ENCODE measurements at regions not wholly inside any gene's neighbourhood (a gene's known extent, or its start where the extent isn't known, plus 50 kb on each side); places are given as distances from the start of the nearest gene placed in this dataset.

DNA sequence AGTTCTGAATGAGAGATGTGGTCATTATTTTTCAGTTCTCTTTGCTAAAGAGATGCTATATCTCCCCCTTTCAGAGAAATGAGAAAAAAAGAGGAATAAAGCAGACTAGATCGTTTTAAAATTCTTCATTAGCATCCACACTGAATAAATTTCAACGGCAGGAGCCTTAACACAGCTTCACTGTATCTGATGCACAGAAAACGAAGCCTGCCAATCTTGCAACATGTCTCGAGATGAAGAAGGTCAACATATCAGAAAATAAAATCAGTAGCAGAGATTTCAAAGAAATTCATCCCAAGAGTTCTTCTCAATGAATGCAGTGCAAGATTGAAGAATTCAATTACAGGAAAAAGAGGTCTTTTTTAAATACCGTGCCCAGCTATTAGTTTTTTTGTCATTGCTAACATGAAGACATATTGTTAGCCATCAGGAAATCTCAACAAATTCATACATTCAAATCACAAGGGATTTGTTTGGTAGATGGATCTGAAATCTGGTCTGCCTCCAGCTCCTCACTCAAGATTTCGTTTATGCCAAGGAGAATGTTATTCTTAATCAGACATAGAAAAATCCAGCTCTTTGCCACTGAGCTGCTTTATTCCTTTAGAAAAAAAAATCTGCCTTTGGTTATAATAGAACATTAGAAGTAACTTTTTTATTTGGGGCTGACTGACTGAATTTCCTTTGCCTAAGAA is 76.4 kb upstream of the DAB1 start:
- Histone ChIP-seq H3K9ac (ENCODE audit: low read length) (no peak overlapping the region), H3K79me2 (ENCODE audit: low read length) (no peaks in the 10 kb centered on the region), H3K36me3 (ENCODE audit: insufficient read depth, low read length) (no peaks in the 10 kb centered on the region), H3K9me3 (ENCODE audit: low read length) (no peaks in the 10 kb centered on the region), H3K27ac (ENCODE audit: low read length) (no peak overlapping the region), H3K4me3 (ENCODE audit: low read length) (no peak overlapping the region), H3K4me2 (ENCODE audit: low read depth, low read length, poor library complexity, severe bottlenecking) (no peak overlapping the region), H3K9me2 (replicated peaks; ENCODE audit: insufficient read depth, low read length) (no peaks in the 10 kb centered on the region), H3K27me3 (ENCODE audit: low read length) (no peaks in the 10 kb centered on the region), H2AFZ (ENCODE audit: low read length) (no peak overlapping the region), H3K4me1 (ENCODE audit: low read length) (no peaks in the 10 kb centered on the region), H4K20me1 (ENCODE audit: insufficient read depth, low read depth, low read length) (no peaks in the 10 kb centered on the region)
- DNase-seq: no peak

DNA sequence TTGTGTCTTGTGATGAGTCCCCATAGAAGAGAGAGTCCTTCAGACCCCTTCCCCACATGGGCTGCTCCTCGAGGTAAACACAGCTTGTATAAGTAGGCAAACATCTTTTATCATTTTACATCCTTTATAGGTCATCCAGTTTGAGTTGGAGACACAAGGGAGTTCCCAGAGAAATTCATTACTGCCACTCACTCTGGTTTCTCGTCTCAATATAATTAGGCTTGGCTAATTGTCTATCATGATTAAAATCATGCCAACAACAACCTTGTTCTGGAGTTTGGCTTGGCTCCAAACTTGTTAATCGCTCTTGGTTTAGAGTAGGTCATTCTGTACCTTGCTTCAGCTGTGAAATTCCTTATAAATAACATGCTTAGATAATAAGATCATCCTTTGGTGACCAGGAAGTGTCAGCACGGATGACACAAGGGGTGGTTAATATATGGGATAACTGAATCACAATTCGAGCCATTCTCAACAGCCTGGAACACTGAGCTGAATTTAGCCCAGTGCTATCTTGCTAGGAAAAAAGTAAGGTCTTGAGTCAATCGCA is 70.7 kb upstream of the DAB1 start:
- Histone ChIP-seq H3K9ac (ENCODE audit: low read length) (no peak overlapping the region), H3K9me3 (ENCODE audit: low read length) (no peaks in the 10 kb centered on the region), H3K9me2 (replicated peaks; ENCODE audit: insufficient read depth, low read length) (no peaks in the 10 kb centered on the region), H3K27me3 (ENCODE audit: low read length) (no peaks in the 10 kb centered on the region), H3K4me3 (ENCODE audit: low read length) (no peak overlapping the region), H3K4me1 (ENCODE audit: low read length) (no peaks in the 10 kb centered on the region; the same call in 1 of the 2 replicates), H3K36me3 (ENCODE audit: insufficient read depth, low read length) (no peaks in the 10 kb centered on the region), H3K79me2 (ENCODE audit: low read length) (no peaks in the 10 kb centered on the region), H4K20me1 (ENCODE audit: insufficient read depth, low read depth, low read length) (no peaks in the 10 kb centered on the region), H2AFZ (ENCODE audit: low read length) (no peak overlapping the region), H3K4me2 (ENCODE audit: low read depth, low read length, poor library complexity, severe bottlenecking) (no peak overlapping the region), H3K27ac (ENCODE audit: low read length) (no peak overlapping the region)
- DNase-seq: peak; percentile 31

DNA sequence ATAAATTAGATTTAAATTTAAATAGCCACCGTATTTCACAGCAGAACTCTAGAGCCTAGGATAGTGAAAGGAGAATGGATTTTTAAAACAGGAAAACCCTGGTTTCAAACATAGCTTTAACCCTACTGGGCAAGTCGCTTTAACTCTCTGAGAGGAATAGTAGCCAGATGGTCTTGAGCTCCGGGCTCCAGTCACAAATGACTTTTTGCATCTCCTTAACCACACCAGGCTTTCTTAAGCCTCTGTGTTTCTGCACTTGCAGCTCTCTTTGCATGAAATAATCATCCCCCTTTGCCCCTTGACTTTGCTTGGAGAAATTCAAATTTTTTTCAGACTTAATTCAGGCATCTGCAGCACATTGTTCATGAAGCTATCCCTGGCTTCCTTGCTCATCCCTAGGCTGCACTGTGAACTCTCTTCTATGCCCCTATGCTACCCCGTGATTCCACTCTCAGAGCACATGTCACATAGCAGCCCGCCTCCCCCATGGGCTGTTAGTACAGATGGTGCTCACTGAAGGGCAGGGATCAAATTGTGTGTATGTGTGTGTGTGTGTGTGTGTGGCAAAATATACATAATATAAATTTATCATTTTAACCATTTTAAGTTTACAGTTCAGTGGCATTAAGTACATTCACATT is 68.8 kb upstream of the DAB1 start:
- Histone ChIP-seq H3K9me2 (replicated peaks; ENCODE audit: insufficient read depth, low read length) (no peaks in the 10 kb centered on the region), H3K4me1 (ENCODE audit: low read length) (no peaks in the 10 kb centered on the region; the same call in 1 of the 2 replicates), H3K9me3 (ENCODE audit: low read length) (no peaks in the 10 kb centered on the region), H3K27ac (ENCODE audit: low read length) (no peak overlapping the region), H3K4me3 (ENCODE audit: low read length) (no peak overlapping the region), H3K4me2 (ENCODE audit: low read depth, low read length, poor library complexity, severe bottlenecking) (no peak overlapping the region), H4K20me1 (ENCODE audit: insufficient read depth, low read depth, low read length) (no peaks in the 10 kb centered on the region), H3K27me3 (ENCODE audit: low read length) (no peaks in the 10 kb centered on the region), H3K79me2 (ENCODE audit: low read length) (no peaks in the 10 kb centered on the region), H3K36me3 (ENCODE audit: insufficient read depth, low read length) (no peaks in the 10 kb centered on the region), H3K9ac (ENCODE audit: low read length) (no peak overlapping the region), H2AFZ (ENCODE audit: low read length) (no peak overlapping the region)
- DNase-seq: no peak

DNA sequence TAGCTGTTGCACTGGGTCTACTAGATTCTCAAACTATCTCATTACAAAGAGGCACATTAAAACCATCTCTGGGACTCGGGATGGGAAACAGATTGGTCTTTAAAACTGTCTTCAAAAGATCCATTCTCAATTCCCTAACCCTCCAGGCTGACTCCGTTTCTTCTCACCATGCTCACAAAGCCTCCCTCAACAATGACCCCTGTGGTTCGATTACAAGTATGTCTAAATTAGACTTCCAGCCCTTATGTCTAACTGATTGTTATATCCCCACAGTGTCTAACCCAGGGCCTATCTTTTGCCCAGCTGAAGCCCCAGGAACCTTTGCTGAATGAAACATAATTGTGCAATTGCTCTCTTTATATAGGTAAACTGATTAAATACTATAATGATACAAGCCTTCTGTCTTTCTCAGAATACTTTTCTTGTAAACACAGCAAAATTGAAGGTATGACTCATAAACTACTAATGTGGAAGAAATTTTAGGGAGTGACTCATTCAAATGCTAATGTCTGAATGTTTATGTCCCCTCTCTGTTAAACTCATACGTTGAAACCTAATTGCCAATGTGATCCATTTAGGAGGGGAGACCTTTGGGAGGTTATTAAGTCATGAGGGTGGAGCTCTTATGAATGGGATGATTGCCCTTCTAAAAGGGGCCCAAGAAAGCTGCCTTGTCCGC is 65.6 kb upstream of the DAB1 start:
- Histone ChIP-seq H3K4me3 (ENCODE audit: low read length) (no peak overlapping the region), H3K36me3 (ENCODE audit: insufficient read depth, low read length) (no peaks in the 10 kb centered on the region), H3K79me2 (ENCODE audit: low read length) (no peaks in the 10 kb centered on the region), H3K4me1 (ENCODE audit: low read length) (no peaks in the 10 kb centered on the region; the same call in 1 of the 2 replicates), H3K9me3 (ENCODE audit: low read length) (no peaks in the 10 kb centered on the region), H3K9ac (ENCODE audit: low read length) (no peak overlapping the region), H4K20me1 (ENCODE audit: insufficient read depth, low read depth, low read length) (no peaks in the 10 kb centered on the region), H3K9me2 (replicated peaks; ENCODE audit: insufficient read depth, low read length) (no peaks in the 10 kb centered on the region), H3K27ac (ENCODE audit: low read length) (no peak overlapping the region), H3K27me3 (ENCODE audit: low read length) (no peaks in the 10 kb centered on the region), H2AFZ (ENCODE audit: low read length) (no peak overlapping the region), H3K4me2 (ENCODE audit: low read depth, low read length, poor library complexity, severe bottlenecking) (no peak overlapping the region)
- peak; percentile 12 for DNase-seq

DNA sequence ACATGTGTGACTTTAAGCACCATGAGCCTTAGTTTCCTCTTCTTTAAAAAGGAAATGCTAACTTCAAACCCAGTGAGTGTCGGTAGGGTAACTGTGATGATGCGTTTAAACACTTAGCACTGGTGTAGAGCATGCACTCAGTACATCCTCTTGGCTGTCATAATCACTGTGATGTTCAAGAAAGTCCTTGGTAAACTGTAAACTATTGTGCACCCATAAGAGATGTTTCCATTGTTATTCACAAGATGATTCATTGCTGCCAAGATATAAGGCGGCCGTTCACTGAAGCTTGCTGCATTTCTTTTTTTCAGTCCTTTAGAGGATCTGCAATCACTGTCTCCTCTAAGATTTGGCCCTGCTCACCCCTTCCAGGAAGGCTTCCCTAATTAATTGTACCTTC is 61.8 kb upstream of the DAB1 start:
- no peaks in the 10 kb centered on the region for H3K9me2 ChIP-seq (replicated peaks; ENCODE audit: insufficient read depth, low read length)
- peak; percentile 32 for DNase-seq
- H3K27me3 ChIP-seq (ENCODE audit: low read length): no peaks in the 10 kb centered on the region
- H3K79me2 ChIP-seq (ENCODE audit: low read length): no peaks in the 10 kb centered on the region
- H4K20me1 ChIP-seq (ENCODE audit: insufficient read depth, low read depth, low read length): no peaks in the 10 kb centered on the region
- H3K36me3 ChIP-seq (ENCODE audit: insufficient read depth, low read length): no peaks in the 10 kb centered on the region
- H3K9me3 ChIP-seq (ENCODE audit: low read length): no peaks in the 10 kb centered on the region
- no peak overlapping the region for H3K4me3 ChIP-seq (ENCODE audit: low read length)
- H3K9ac ChIP-seq (ENCODE audit: low read length): no peak overlapping the region
- no peak overlapping the region for H3K27ac ChIP-seq (ENCODE audit: low read length)
- H3K4me2 ChIP-seq (ENCODE audit: low read depth, low read length, poor library complexity, severe bottlenecking): no peak overlapping the region
- H2AFZ ChIP-seq (ENCODE audit: low read length): no peak overlapping the region
- no peaks in the 10 kb centered on the region for H3K4me1 ChIP-seq (ENCODE audit: low read length)

DNA sequence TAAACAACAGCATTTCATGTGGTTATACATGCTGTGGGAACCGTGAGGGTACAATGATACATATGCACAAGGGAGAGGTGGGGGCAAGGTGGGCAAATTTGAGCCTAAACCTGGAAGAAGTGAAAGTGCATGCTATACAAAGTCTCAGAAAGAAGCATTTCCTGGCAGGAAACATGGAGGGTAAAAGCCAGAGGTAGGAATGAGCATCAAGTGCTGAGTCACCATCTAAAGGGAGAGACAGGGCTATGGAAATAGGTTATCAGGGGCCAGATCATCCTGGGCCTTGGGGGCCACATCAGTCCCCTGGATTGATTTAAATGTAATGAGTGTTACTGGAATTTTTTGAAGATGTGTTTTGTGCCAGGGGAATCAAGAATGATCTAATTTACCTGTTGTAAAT is 60.1 kb upstream of the DAB1 start:
- no peak overlapping the region for H3K9ac ChIP-seq (ENCODE audit: low read length)
- H3K4me1 ChIP-seq (ENCODE audit: low read length): no peaks in the 10 kb centered on the region
- H3K4me2 ChIP-seq (ENCODE audit: low read depth, low read length, poor library complexity, severe bottlenecking): no peak overlapping the region
- no peaks in the 10 kb centered on the region for H3K36me3 ChIP-seq (ENCODE audit: insufficient read depth, low read length)
- H3K27me3 ChIP-seq (ENCODE audit: low read length): no peaks in the 10 kb centered on the region
- H2AFZ ChIP-seq (ENCODE audit: low read length): no peak overlapping the region
- no peaks in the 10 kb centered on the region for H4K20me1 ChIP-seq (ENCODE audit: insufficient read depth, low read depth, low read length)
- no peaks in the 10 kb centered on the region for H3K9me3 ChIP-seq (ENCODE audit: low read length)
- H3K27ac ChIP-seq (ENCODE audit: low read length): no peak overlapping the region
- H3K9me2 ChIP-seq (replicated peaks; ENCODE audit: insufficient read depth, low read length): no peaks in the 10 kb centered on the region
- no peak overlapping the region for H3K4me3 ChIP-seq (ENCODE audit: low read length)
- peak; percentile 22 for DNase-seq
- no peaks in the 10 kb centered on the region for H3K79me2 ChIP-seq (ENCODE audit: low read length)

DNA sequence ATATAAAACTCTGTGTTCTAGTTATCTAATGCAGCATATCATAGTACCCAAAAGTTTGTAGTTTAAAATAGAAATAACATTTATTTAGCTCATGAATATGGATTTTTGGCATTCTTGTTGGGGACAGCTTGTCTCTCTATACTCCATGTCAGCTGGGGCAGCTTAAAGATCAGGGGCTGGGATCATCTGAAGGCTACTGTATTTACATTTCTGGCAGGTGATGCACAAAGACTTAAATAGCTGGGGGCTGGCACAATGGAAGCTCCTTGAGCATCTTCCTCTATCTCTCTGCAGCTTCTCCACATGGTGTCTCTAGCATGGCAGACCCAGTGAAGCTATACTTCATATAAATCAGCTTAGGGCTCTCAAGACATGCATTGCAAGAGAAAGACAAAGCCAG is 55.6 kb upstream of the DAB1 start:
- no peak overlapping the region for H3K4me2 ChIP-seq (ENCODE audit: low read depth, low read length, poor library complexity, severe bottlenecking)
- H2AFZ ChIP-seq (ENCODE audit: low read length): no peak overlapping the region
- H3K4me1 ChIP-seq (ENCODE audit: low read length): no peaks in the 10 kb centered on the region
- H3K27ac ChIP-seq (ENCODE audit: low read length): no peak overlapping the region
- H3K79me2 ChIP-seq (ENCODE audit: low read length): no peaks in the 10 kb centered on the region
- H4K20me1 ChIP-seq (ENCODE audit: insufficient read depth, low read depth, low read length): no peaks in the 10 kb centered on the region
- DNase-seq: no peak
- no peaks in the 10 kb centered on the region for H3K27me3 ChIP-seq (ENCODE audit: low read length)
- no peak overlapping the region for H3K4me3 ChIP-seq (ENCODE audit: low read length)
- no peaks in the 10 kb centered on the region for H3K9me2 ChIP-seq (replicated peaks; ENCODE audit: insufficient read depth, low read length)
- no peaks in the 10 kb centered on the region for H3K9me3 ChIP-seq (ENCODE audit: low read length)
- no peak overlapping the region for H3K9ac ChIP-seq (ENCODE audit: low read length)
- H3K36me3 ChIP-seq (ENCODE audit: insufficient read depth, low read length): no peaks in the 10 kb centered on the region

DNA sequence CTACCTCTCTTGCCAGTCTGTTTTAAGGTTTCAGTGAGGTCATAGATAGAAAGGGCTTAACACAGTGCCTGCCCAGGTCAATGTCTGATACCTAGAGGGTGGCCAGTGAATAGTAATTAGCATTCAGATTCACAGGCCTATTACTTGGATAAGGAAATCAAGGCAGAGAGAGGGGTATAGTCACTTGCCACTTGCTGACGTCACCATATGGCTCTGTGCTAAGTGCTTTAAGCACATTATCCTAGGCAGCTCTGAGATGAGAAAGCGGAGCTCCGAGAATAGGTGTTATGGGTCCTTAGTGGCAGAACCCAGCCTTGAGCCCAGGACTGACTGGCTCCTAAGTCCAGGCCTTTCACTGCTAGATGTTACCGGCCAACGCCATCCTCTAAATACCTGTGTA is 51.5 kb upstream of the DAB1 start:
- no peaks in the 10 kb centered on the region for H3K4me1 ChIP-seq (ENCODE audit: low read length)
- H3K79me2 ChIP-seq (ENCODE audit: low read length): no peaks in the 10 kb centered on the region
- no peak overlapping the region for H3K27ac ChIP-seq (ENCODE audit: low read length)
- H3K9me2 ChIP-seq (replicated peaks; ENCODE audit: insufficient read depth, low read length): no peaks in the 10 kb centered on the region
- H3K36me3 ChIP-seq (ENCODE audit: insufficient read depth, low read length): no peaks in the 10 kb centered on the region
- DNase-seq: no peak
- no peak overlapping the region for H3K4me2 ChIP-seq (ENCODE audit: low read depth, low read length, poor library complexity, severe bottlenecking)
- no peak overlapping the region for H3K4me3 ChIP-seq (ENCODE audit: low read length)
- H3K27me3 ChIP-seq (ENCODE audit: low read length): no peaks in the 10 kb centered on the region
- no peaks in the 10 kb centered on the region for H4K20me1 ChIP-seq (ENCODE audit: insufficient read depth, low read depth, low read length)
- H3K9ac ChIP-seq (ENCODE audit: low read length): no peak overlapping the region
- no peaks in the 10 kb centered on the region for H3K9me3 ChIP-seq (ENCODE audit: low read length)
- no peak overlapping the region for H2AFZ ChIP-seq (ENCODE audit: low read length)
